Mucosa of gallbladder (tissue), 1 donor: ENCODE measurements at regions not wholly inside any gene's neighbourhood (a gene's known extent, or its start where the extent isn't known, plus 50 kb on each side); places are given as distances from the start of the nearest gene placed in this dataset.

ENCODE experiments used
- DNase-seq: peaks from one replicate; pipeline ENCODE4 v3.0.0-alpha.2; 2020; ENCODE audit warnings: low spot score
- donor health status: DM: no; HTN: no; CAD: no.

DNA sequence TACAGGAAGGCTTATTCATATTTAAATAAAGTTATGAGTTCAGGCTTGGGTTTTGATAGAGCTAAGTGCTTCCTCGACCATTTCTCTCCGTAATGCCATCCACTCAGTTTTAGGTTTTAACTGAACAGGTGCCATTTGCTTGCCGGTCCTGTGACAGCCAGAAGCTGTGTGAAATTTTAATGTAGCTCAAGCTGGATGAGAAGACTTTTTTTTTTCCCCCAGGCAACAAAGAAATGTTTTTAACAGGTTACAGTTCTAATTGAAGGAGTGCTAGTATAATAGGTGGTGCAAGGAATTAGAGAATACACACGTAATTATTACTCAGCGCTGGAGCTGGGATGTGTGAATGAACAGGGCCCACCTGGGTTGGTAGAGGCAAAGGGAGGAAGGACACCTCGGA lies 502.3 kb downstream of the AACS start:
- no peak for DNase-seq

DNA sequence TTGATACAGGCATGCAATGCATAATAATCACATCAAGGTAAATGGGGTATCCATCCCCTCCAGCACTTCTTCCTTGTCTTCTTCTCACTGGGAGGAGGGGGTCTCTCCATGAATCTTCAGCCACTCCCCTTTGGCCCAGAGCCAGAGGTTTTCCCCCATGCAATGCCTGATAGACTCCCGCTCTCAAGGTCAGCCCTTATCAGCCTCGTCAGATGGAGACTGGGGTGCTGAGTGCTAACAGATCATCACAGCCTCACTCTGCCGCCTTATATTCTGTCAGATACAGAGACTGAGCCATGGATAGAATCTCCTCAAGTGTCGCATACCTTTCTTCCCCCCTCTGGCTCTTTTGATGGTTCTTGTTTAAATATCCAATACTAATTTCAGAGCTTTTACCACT lies 503.1 kb downstream of the AACS start:
- no peak for DNase-seq

DNA sequence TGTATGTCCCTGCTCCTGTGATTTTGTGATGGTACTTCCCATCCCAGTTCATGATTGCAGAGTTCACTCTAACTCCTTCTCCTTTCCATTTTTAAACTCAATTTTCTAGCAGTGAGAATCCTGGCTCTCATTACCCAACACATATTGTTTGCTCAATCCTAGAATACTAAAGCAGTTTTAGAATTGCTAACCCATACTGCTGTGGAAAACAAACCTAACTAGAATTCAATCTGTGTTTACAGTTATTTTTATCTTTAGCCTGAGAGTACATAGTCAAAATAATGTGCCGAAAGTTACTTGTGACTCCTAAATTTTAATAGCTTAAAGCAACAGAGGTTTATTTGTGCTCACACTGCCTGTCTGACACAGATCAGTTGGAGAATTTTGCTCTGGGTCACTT lies 508.0 kb downstream of the AACS start:
- no peak for DNase-seq

DNA sequence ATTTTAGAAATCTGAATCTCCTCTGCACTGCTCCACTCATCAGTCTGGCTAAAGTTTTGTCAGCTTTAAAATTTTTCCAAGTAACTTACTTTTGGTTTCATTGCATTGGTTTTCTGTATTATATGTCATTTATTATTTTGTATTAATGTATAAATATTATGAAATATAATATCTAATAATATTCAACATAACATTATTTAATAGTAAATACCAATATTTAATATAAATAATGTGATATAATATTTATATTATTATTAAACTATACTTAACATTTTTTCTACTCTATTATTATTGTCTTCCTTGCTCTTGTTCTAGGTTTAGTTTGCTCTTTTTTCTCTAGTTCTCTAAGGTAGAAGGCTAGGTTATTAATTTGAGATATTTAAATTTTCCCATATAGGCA lies 512.1 kb downstream of the AACS start:
- DNase-seq = no peak

DNA sequence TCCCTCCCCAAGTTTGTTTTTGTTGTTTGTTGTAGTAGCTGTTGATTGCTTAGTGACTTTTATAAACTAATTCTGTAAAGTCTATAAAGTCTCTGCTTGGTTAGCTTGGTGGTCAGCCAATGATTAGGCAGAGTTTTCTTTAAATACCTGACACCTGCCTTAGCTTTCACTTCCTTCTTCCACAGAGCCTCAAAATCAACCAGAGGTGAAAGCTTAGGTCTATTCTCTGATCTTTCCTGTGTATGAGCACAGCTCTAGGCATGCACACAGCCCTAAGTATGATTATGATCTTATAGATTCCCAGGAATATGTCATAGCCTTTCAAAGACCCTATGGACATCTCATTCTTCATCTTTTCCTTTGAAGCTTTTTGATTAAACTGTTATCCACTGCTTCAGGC lies 514.7 kb downstream of the AACS start:
- no peak for DNase-seq

DNA sequence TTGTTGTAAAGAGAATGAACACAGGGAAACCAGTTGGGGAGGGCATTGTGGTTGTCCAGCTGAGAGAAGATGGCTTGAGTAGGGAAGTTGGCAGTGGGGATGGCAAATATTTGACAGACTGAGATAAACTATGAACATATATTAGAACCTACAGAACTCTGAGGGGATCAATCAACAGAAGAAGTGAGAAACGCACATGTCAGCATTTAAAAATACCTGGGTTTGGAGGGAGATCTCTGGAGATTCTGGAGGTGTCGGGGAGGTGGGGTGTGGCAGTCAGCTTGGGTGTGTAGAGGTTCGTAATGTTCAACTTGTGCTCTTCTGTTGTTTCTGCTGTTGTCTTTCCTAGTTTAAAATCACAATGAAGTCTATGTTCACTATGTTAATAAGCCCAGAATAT lies 517.8 kb downstream of the AACS start:
- DNase-seq = no peak

DNA sequence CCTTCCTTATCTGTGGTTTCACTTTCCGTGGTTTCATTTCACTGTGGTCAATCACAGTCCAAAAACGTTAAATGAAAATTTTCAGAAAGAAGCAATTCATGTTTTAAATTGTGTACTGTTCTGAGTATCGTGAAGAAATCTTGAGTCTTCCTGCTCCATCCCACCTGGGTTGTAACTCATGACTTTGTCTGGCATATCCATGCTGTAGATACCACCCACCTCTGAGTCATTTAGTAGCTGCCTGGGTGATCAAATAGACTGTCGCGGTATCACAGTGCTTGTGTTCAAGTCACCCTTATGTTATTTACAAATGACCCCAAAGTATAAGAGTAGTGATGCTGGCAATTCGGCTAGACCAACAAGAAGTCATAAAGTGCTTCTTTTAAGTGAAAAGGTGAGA lies 521.2 kb downstream of the AACS start:
- no peak for DNase-seq

DNA sequence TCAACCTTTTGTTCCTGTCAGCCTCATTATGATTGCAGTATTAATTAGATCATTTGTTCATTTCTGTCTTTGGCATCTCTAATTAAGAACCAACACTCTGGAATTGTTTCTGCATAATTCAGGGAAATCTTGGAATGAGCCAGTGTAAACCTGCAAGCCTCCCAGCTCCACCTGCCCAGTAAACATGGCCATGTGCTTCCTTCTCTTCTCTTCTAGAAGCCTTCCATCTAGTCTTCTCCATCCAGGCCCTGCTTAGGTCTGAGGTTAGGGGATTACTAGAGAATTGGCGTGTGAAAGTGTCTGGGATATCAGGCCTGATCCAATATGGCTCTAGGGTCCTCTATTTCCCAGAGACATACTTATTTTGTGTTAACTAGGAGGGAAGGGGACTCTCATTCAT lies 528.0 kb downstream of the AACS start:
- no peak for DNase-seq

DNA sequence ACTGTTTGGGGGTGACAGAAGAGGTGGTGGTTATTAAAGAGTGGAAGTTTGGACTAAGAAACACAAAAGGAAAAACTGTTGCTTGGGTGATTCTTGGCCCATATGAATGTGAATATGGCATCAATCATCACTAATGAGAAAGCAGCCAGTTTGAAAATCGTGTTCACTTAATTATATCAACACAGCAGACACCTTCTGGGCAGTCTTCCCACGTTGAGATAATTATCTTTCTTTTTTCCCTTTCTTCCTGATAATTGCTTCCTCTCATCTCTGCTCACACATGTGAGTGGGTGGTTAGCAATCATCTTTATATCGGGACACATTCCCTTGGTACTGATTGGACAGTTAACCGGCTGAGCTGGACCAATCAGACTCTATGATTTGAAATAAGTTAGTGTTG lies 539.7 kb downstream of the AACS start:
- no peak for DNase-seq

DNA sequence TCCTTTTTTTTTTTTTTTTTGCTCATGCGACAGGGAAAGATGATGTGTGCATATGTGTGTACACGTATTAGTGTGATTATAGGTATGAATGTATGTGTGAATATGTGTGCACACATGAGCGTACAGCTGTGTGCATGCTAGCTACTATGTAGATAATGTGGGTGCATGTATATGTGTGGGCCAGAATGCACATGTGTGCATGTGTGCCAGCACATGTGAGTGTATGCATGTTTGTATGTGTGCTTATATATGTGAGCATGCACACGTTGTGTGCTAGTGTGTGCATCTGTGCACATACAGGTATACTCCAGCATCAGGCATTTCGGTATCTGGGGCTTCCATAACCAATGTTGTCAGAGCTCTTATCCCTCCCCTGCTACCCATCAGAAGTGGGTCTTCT lies 541.1 kb downstream of the AACS start:
- no peak for DNase-seq

DNA sequence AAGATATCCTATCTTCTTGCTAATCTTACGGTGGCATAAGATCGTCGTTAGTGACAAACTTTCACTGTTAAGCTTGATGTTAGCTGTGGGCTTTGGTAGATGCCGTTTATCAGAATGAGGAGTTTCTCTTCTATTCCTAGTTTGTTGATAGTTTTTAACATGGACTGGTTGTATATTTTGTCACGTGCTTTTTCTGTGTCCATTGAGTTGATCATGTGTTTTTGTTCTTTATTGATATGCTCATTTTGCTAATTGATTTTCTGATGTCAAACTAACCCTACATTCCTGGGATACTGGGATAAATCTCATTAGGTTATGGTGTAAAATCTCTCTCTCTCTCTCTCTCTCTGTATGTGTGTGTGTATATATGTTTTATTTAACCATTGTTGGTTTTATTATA lies 545.1 kb downstream of the AACS start:
- no peak for DNase-seq

DNA sequence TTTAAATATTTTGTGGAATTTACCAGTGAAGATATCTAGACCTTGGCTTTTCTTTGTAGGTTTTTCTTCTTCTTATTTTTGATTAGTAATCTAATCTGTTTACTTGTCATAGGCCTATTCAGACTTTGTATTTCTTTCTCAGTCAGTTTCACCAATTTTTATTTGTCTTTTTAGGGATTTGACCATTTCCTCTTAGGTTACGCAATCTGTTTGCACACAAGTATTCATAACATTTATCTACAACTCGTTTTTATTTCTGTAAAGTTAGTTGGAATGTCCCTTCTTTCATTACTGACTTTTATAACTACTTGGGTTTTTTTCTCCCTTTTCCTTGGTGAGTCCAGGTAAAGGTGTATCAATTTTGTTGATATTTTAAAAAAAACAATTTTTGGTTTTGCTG lies 545.7 kb downstream of the AACS start:
- no peak for DNase-seq

DNA sequence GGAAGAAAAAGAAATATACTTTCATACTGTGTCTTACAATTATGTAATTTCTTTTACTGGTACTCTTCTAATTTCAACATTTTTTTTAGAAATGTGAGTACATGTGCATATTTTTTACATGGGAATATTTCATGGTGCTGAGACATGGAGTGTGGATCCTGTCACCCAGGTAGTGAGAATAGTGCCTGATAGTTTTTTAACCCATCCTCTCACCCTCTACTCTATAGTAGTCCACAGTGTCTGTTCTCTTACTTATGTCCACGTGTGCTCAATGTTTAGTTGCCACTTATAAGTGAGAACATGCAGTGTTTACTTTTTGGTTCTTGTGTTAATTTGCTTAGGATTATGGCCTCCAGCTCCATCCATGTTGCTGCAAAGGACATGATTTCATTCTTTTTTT lies 548.8 kb downstream of the AACS start:
- DNase-seq = no peak

DNA sequence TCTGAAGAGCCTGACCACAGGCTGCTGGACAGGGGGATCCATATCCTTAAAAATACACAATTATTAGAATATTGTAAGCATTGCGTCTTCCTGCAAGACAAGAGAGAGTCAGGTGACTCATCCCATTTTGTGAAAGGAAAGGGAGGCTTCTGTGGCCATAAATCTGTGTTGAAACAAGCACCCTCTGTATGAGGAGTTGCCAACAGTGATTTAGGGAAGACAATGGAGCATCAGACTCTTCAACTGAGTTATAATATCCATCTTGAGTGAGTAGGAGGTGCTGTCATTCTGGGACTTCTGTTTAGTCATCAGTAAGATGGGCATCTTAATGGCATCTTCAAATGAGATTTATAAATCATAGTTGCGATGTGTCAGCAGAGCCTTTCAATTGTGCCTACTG lies 554.5 kb downstream of the AACS start:
- no peak for DNase-seq

DNA sequence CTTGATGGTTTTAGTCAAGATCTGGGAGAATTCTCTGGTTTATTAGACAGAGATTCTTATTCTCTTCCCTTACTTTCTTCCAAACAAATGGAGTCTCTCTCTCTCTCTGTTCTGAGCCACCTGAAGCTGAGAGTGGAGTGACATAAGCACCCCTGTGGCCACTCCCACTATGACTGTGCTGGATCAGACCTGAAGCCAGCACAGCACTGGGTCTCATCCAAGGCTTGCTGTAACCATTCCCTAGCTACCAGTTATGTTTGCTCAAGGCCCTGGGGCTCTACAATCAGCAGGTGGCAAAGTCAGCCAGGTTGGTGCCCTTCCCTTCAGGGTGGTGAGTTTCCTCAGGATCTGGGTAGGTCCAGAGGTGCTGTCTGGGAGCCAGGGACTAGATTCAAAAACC lies 568.5 kb downstream of the AACS start:
- DNase-seq = peak; percentile 22

DNA sequence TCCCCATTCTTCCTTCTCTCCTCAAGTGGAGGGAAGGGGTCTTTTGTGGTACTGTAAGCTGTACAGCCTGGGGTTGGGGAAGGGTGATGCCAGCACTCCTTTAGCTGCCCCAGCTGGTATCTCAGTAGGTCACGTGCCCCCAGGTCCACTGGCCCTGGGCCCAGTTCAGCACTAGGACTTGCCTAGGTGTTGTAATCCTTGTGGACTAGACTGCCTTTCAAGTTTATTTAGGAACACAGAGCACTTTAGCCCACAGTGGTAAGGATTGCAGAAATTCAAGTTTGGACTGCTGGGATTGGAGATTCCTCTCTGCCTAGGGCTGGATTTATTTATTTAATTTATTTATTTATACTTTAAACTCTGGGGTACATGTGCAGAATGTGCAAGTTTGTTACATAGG lies 569.6 kb downstream of the AACS start:
- DNase-seq = no peak

DNA sequence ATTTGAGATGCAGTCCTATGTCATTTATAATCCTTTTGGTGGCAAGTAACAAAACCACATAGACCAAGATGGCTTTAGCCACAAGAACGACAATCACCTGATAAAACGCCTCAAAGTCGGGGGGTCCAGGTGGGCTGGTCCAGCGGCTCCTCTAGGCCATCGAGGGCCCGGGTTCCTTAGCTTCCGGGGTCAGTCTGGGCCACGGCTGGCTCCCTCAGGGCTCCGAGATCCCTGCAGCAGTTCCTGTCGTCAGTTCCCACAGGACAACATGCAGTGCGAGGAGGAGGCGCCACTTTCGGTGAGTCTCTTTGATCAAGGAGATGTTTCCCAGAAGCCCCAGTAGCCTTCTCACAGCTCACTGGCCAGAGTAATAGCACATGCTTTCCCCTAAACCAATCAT lies 574.6 kb downstream of the AACS start:
- no peak for DNase-seq

DNA sequence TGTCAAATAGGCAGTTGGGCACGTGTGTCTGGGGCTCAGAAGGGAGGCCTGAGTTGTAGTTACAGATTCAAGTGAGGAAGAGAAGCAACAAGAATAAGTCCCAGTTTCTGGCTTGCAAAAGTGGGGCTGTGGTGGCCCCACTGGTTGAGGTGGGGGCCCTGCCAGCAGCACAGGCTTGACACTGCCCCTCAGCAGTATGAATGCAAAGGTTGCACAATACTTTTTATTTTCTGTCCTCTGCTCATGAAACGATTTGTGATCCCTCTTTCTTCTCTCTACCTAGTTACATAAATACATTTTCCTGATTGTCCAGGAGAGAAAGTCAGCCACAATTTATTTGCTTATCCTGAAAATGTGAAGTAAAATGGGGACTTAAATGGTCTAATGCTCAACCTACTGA lies 577.8 kb downstream of the AACS start:
- no peak for DNase-seq

DNA sequence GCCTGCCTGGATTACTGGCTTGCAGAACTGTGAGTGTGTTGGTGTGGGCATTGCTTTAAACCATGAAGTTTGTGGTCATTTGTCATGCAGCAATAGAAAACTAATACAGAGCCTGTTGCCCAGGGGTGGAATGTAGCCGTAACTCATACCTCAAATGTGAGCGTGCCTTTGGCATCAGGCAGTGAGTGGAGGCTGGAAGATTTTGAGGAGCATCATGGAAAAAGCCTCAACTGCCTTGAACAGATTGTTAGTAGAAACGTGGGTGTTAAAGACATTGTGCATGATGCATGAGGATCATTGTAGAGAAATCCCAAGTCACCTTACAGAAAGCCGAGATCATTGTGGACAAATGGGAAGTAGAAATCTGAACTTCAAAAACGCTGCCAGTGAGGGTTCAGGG lies 580.5 kb downstream of the AACS start:
- no peak for DNase-seq

DNA sequence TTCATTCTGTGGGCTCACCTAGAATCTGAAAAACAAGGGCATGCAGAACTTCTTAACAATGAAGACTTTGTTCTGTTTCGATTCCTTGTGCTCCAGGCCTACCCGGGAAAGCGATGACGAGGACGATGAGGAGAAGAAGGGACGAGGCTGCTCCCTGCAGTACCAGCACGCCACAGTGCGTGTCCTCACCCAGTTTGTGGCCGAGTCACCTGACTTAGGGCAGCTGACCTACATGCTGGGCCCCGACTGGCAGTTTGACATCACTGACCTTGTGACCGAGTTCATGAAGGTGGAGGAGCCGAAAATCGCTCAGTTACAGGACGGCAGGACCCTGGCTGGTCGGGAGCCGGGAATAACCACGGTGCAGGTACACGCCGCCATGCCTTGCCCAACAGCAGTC lies 585.4 kb downstream of the AACS start:
- DNase-seq = no peak

DNA sequence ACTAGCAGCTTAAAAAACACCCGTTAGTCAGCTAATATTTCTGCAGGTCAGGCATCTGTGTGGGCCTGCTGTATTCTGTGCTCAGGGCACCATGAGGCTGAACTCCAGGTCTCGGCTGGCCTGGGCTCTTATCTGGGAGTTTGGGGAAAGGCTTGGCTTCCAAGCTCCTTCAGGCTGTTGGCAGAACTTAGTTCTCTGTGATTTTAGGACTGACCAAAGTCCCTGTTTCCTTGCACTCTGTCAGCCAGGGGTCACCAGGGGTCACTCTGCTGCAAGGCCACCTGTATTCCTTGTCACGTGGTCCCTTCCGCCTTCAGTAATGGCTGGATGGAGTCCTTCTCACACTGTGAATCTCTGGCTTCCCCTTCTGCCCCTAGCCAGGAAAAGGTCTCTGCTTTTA lies 586.4 kb downstream of the AACS start:
- no peak for DNase-seq

DNA sequence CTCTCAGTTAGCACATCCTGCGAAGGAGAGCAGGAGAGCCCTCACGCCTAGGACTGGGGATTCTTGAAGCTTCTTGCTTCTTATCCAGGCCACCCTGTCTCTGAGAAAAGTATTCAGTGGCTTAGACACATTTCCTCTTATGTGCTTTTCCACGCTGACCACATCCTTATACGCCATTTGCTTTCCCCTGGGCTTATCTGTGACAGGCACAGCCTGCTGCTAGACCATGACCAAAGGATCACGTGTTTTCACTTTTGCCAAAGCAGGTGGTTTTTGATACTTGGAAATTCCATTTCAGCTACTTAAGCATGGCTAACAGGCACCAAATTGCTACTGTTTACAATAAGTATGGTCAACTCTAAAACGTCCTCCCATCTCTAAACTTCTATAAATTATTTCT lies 587.4 kb downstream of the AACS start:
- no peak for DNase-seq

DNA sequence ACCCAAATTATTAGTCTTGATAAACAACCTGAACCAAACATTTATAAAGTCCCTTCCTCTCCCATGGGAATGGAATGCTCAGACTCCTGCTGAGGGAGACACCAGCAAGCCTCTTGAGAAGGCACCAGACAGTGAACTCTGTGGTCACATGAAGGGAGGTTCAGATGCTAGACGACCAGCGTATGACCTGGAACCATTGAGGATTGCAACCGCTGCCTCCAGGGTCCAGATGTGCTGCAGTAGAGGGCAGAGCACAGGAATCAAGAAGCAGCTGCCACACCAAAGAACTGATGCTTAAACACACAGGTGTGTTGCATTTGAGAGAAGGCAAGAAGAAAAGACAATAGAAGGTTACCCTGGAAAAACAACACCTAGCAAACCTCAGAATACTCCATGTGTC lies 592.4 kb downstream of the AACS start:
- no peak for DNase-seq

DNA sequence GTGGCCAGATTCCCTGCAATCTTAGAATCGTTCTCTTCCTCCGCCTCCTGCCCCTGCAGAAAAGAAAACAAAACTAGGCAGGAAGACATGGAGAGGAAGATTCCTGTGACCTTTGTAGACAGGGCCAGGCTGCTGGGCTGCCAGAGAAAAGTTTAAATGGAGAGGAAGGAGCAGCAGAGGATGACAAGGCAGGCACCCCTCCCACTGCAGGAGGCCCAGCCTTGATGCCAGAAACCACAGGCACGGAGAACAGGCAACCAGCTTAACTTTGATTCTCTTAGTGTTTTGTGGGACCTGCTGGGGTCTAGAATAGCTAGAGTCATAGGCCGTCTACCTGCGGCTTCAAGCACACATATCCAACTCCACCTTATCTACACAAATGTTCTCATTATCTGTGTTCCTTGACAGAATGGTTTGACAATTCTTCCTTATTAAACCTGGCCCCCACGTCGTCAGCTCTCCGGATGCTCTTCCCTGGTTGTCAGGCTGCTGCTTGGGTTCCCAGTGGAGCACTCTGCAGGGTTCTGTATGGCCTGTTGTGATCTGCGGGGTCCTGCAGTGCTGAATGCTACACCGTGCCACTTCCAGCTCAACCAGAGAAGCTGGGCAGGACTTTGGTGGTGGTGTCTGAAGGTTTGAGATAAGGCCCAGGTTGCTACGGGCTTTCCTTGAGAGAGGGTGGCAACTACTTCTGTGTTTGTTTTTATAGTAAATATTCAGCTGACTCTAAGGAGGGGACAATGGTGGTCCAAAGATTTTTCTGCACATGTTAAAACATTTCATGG lies 609.5 kb downstream of the AACS start:
- no peak for DNase-seq

DNA sequence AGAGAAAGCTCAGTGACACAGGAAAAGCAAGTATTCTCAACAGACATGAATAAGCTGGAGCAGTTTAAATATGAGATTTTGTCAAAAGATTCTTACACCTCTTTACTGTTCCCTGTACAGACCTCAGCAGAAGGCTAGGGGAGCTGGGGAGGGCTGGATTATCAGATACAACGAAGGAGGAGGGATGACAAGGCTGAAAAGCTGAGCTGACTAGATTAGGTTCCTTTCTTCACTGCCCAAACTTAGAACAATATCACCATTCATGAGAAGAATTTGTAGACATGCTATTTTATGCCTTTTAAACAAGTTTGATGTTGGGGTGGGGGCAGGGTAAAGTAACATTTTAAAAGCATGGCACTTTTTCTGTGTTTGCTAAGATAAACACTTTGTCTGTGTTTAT lies 611.1 kb downstream of the AACS start:
- DNase-seq = no peak
